ENCODE measurements at regions not wholly inside any gene's neighbourhood (a gene's known extent, or its start where the extent isn't known, plus 50 kb on each side); places are given as distances from the start of the nearest gene placed in this dataset.

GRCh38 chr5:8012131-8012977 lies 143.4 kb downstream of the MTRR start:
- Histone ChIP-seq H3K79me2 (ENCODE audit: insufficient read depth, low read length) (no peaks in the 10 kb centered on the region), H3K4me3 (ENCODE audit: insufficient read depth, low read length, poor library complexity, severe bottlenecking) (no peak overlapping the region), H3K27ac (ENCODE audit: low read depth, low read length) (no peak overlapping the region), H3K9me2 (replicated peaks; ENCODE audit: insufficient read depth, low read length) (no peaks in the 10 kb centered on the region), H4K20me1 (ENCODE audit: low read depth, low read length) (no peaks in the 10 kb centered on the region), H3K27me3 (ENCODE audit: low read length) (no peaks in the 10 kb centered on the region), H3K9me3 (ENCODE audit: insufficient read depth, low read length) (no peaks in the 10 kb centered on the region), H3F3A (ENCODE audit: insufficient read depth) (no peaks in the 10 kb centered on the region), H3K4me2 (ENCODE audit: low read depth, low read length, poor library complexity, severe bottlenecking) (no peak overlapping the region), H3K9ac (ENCODE audit: low read length) (no peak overlapping the region), H3K36me3 (ENCODE audit: low read length) (no peaks in the 10 kb centered on the region), H2AFZ (ENCODE audit: low read depth, low read length, severe bottlenecking) (no peak overlapping the region)
- TF ChIP-seq CTCF (IDR thresholded peaks at IDR 0.05; ENCODE audit: insufficient read depth, low read length, poor library complexity, severe bottlenecking), result no peak
- no peak for TF ChIP-seq EZH2phosphoT487 (conservative IDR thresholded peaks at IDR 0.05; ENCODE audit: low read length)

GRCh38 chr5:8013948-8014710 lies 145.2 kb downstream of the MTRR start:
- H3K79me2 ChIP-seq (ENCODE audit: insufficient read depth, low read length), result no peaks in the 10 kb centered on the region
- no peak overlapping the region for H3K4me3 ChIP-seq (ENCODE audit: insufficient read depth, low read length, poor library complexity, severe bottlenecking)
- H3K27ac ChIP-seq (ENCODE audit: low read depth, low read length), result no peak overlapping the region
- no peaks in the 10 kb centered on the region for H3K36me3 ChIP-seq (ENCODE audit: low read length)
- no peaks in the 10 kb centered on the region for H4K20me1 ChIP-seq (ENCODE audit: low read depth, low read length)
- no peak overlapping the region for H2AFZ ChIP-seq (ENCODE audit: low read depth, low read length, severe bottlenecking)
- H3K4me2 ChIP-seq (ENCODE audit: low read depth, low read length, poor library complexity, severe bottlenecking), result no peak overlapping the region
- TF ChIP-seq CTCF (IDR thresholded peaks at IDR 0.05; ENCODE audit: insufficient read depth, low read length, poor library complexity, severe bottlenecking) (no peak), EZH2phosphoT487 (conservative IDR thresholded peaks at IDR 0.05; ENCODE audit: low read length) (no peak)
- H3K9me3 ChIP-seq (ENCODE audit: insufficient read depth, low read length), result no peaks in the 10 kb centered on the region
- no peaks in the 10 kb centered on the region for H3K27me3 ChIP-seq (ENCODE audit: low read length)
- no peak overlapping the region for H3K9ac ChIP-seq (ENCODE audit: low read length)
- no peaks in the 10 kb centered on the region for H3K9me2 ChIP-seq (replicated peaks; ENCODE audit: insufficient read depth, low read length)
- H3F3A ChIP-seq (ENCODE audit: insufficient read depth), result no peaks in the 10 kb centered on the region

- Histone ChIP-seq H3F3A (ENCODE audit: insufficient read depth) (no peaks in the 10 kb centered on the region), H3K9me3 (ENCODE audit: insufficient read depth, low read length) (no peaks in the 10 kb centered on the region), H3K27me3 (ENCODE audit: low read length) (no peaks in the 10 kb centered on the region), H4K20me1 (ENCODE audit: low read depth, low read length) (no peaks in the 10 kb centered on the region), H2AFZ (ENCODE audit: low read depth, low read length, severe bottlenecking) (no peak overlapping the region), H3K27ac (ENCODE audit: low read depth, low read length) (no peak overlapping the region), H3K4me2 (ENCODE audit: low read depth, low read length, poor library complexity, severe bottlenecking) (no peak overlapping the region), H3K9me2 (replicated peaks; ENCODE audit: insufficient read depth, low read length) (no peaks in the 10 kb centered on the region), H3K79me2 (ENCODE audit: insufficient read depth, low read length) (no peaks in the 10 kb centered on the region), H3K4me3 (ENCODE audit: insufficient read depth, low read length, poor library complexity, severe bottlenecking) (no peak overlapping the region), H3K36me3 (ENCODE audit: low read length) (no peaks in the 10 kb centered on the region), H3K9ac (ENCODE audit: low read length) (no peak overlapping the region)
- no peak for TF ChIP-seq EZH2phosphoT487 (conservative IDR thresholded peaks at IDR 0.05; ENCODE audit: low read length)
- no peak for TF ChIP-seq CTCF (IDR thresholded peaks at IDR 0.05; ENCODE audit: insufficient read depth, low read length, poor library complexity, severe bottlenecking)
These were observed 150.8 kb downstream of the MTRR start for GRCh38 chr5:8019719-8020218.
